ENCODE measurements at regions not wholly inside any gene's neighbourhood (a gene's known extent, or its start where the extent isn't known, plus 50 kb on each side); places are given as distances from the start of the nearest gene placed in this dataset.
"Not testable (repeated sequence)": the region's sequence is repeated elsewhere in the genome, so short reads cannot be mapped to it uniquely, and the experiment has no call there.

DNA sequence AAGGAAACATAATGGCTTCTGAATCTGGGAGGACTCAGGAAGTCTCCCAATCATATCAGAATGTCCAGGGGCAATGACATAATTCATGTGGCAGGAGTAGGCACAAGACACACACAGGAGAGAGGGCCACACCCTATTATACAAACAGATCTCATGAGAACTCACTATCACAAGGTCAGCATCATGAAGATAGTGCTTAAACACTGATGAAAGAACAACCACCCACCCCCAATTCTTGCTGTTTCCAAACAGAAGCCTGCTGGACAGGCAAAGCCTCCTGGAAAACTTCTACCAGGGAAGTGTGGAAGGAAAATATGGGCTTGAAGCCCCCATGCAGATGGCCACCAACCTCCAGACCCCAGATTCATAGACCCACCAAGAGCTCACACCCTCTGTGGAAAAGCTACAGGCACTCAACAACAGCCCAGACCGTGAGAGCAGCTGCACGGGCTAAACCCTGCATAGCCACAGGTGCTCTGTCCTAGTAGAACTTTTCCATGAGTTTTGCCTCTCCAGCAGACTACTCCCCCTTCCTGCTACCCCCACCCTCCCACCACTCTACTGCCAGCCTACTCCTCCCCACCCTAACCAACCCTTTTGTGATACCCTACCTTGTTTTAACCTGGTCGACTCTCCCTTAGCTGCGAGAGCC lies 287.1 kb downstream of the POTED start:
- TF ChIP-seq FOXA1 (IDR thresholded peaks at IDR 0.05); FOXA1 (CRISPR knock-in tag; IDR thresholded peaks at IDR 0.05); U2AF2 (IDR thresholded peaks at IDR 0.05; ENCODE audit: low read depth, low read length); FOXA3 (CRISPR knock-in tag; IDR thresholded peaks at IDR 0.05); ZNF569 (CRISPR knock-in tag; IDR thresholded peaks at IDR 0.05; ENCODE audit: borderline replicate concordance); CBX2 (IDR thresholded peaks at IDR 0.05; ENCODE audit: low read depth, low read length); CBX2 (CRISPR knock-in tag; IDR thresholded peaks at IDR 0.05; ENCODE audit: low read depth); GABPA (IDR thresholded peaks at IDR 0.05; ENCODE audit: low read depth, low read length); GABPA (CRISPR knock-in tag; IDR thresholded peaks at IDR 0.05; ENCODE audit: low read depth); HNRNPK (IDR thresholded peaks at IDR 0.05; ENCODE audit: low read depth, low read length, poor library complexity, severe bottlenecking); ZFP36L1 (CRISPR knock-in tag; IDR thresholded peaks at IDR 0.05); POLR2AphosphoS5 (IDR thresholded peaks at IDR 0.05; ENCODE audit: low read depth, low read length); MYC (CRISPR knock-in tag; IDR thresholded peaks at IDR 0.05; ENCODE audit: borderline replicate concordance); ZNF850 (CRISPR knock-in tag; conservative IDR thresholded peaks at IDR 0.05); HNRNPH1 (optimal IDR thresholded peaks at IDR 0.05; ENCODE audit: low read depth, low read length); MXI1 (IDR thresholded peaks at IDR 0.05; ENCODE audit: borderline replicate concordance, low read depth, low read length): not testable (repeated sequence)
